ENCODE measurements at regions not wholly inside any gene's neighbourhood (a gene's known extent, or its start where the extent isn't known, plus 50 kb on each side); places are given as distances from the start of the nearest gene placed in this dataset.

DNA sequence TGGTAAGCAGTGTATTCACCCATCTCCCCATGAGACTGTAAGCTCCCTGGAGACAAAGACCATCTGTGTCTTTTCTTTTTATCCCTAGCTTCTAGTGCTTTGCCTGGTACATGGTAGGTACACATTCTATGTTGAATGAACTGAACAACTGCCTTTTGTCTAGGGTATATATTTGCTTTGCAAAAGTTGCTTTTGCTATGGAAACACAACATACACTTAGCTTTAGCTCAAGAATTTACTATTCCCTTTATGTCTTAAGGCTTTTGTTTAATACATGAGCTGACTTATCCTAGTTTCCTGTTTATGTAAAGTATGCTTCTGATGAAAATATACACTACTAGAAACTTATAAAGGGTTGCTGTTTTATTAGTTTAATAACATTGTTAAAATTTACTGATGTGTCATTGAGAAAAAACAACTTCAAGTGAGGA lies 198.2 kb downstream of the PRL start:
- Histone ChIP-seq H3K4me1 (ENCODE audit: control insufficient read depth, insufficient read depth, low read length) (no peaks in the 10 kb centered on the region), H3K27ac (ENCODE audit: low read length) (no peak overlapping the region), H3K36me3 (ENCODE audit: control insufficient read depth, insufficient read depth, low read length) (no peaks in the 10 kb centered on the region), H3K4me3 (ENCODE audit: low read depth in 2 of 2, low read length in 2 of 2) (no peak overlapping the region), H3K27me3 (ENCODE audit: control insufficient read depth, insufficient read depth, low read length) (no peaks in the 10 kb centered on the region), H3K9me3 (ENCODE audit: control insufficient read depth, insufficient read depth, low read depth, low read length) (no peaks in the 10 kb centered on the region)
- DNase-seq (ENCODE audit: low read depth, low spot score), result no peak
- BruUV-seq (replicated peaks), result no TSS peak
- TF ChIP-seq TCF7L2 (IDR thresholded peaks at IDR 0.05; ENCODE audit: low read depth, low read length), result no peak
- TF ChIP-seq POLR2AphosphoS5 (IDR thresholded peaks at IDR 0.05; ENCODE audit: low read depth, low read length), result no peak
- TF ChIP-seq SIN3A (IDR thresholded peaks at IDR 0.05; ENCODE audit: borderline replicate concordance, insufficient read depth, low read depth, low read length), result no peak
- TF ChIP-seq, protein P1, sequence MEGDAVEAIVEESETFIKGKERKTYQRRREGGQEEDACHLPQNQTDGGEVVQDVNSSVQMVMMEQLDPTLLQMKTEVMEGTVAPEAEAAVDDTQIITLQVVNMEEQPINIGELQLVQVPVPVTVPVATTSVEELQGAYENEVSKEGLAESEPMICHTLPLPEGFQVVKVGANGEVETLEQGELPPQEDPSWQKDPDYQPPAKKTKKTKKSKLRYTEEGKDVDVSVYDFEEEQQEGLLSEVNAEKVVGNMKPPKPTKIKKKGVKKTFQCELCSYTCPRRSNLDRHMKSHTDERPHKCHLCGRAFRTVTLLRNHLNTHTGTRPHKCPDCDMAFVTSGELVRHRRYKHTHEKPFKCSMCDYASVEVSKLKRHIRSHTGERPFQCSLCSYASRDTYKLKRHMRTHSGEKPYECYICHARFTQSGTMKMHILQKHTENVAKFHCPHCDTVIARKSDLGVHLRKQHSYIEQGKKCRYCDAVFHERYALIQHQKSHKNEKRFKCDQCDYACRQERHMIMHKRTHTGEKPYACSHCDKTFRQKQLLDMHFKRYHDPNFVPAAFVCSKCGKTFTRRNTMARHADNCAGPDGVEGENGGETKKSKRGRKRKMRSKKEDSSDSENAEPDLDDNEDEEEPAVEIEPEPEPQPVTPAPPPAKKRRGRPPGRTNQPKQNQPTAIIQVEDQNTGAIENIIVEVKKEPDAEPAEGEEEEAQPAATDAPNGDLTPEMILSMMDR (IDR thresholded peaks at IDR 0.05), result no peak
- TF ChIP-seq, protein P2, sequence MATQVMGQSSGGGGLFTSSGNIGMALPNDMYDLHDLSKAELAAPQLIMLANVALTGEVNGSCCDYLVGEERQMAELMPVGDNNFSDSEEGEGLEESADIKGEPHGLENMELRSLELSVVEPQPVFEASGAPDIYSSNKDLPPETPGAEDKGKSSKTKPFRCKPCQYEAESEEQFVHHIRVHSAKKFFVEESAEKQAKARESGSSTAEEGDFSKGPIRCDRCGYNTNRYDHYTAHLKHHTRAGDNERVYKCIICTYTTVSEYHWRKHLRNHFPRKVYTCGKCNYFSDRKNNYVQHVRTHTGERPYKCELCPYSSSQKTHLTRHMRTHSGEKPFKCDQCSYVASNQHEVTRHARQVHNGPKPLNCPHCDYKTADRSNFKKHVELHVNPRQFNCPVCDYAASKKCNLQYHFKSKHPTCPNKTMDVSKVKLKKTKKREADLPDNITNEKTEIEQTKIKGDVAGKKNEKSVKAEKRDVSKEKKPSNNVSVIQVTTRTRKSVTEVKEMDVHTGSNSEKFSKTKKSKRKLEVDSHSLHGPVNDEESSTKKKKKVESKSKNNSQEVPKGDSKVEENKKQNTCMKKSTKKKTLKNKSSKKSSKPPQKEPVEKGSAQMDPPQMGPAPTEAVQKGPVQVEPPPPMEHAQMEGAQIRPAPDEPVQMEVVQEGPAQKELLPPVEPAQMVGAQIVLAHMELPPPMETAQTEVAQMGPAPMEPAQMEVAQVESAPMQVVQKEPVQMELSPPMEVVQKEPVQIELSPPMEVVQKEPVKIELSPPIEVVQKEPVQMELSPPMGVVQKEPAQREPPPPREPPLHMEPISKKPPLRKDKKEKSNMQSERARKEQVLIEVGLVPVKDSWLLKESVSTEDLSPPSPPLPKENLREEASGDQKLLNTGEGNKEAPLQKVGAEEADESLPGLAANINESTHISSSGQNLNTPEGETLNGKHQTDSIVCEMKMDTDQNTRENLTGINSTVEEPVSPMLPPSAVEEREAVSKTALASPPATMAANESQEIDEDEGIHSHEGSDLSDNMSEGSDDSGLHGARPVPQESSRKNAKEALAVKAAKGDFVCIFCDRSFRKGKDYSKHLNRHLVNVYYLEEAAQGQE (IDR thresholded peaks at IDR 0.05; ENCODE audit: insufficient read depth in 1 of 2, low read depth in 2 of 2, low read length in 1 of 2), result no peak
- intact Hi-C loops (cut with micrococcal nuclease; ENCODE audit: unreplicated experiment) (no loop called here), in situ Hi-C loops (cut with HindIII; ENCODE audit: low pct_unique_long_range_greater_than_20kb, low sequenced_read_pairs) (no loop called here)
- ChIA-PET POLR2A (no interaction called here), CTCF (no interaction called here)
- ATAC-seq, result no peak

DNA sequence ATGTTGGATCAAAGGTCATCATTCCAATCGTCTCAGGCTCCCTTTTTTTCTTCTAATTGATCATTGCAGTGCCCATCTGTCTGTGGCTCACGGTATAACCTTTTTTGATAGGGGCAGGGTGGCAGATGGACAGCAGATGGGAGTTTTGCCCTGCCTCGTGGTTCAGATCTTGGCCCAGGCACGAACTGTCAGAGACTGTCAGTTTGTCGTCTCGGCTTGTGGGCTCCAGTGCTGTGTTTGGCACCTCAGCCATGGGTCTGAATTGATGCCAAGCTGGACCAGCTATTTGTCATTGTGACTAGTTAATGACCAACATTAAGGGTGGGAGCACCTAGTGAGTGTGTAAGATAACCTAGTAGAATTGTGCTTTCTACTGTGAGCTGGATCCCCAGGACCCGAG lies 197.6 kb downstream of the PRL start:
- POLR2A ChIA-PET, result no interaction called here
- ATAC-seq (no peak), DNase-seq (ENCODE audit: low read depth, low spot score) (no peak)
- Histone ChIP-seq H3K27ac (ENCODE audit: low read length) (no peak overlapping the region), H3K27me3 (ENCODE audit: control insufficient read depth, insufficient read depth, low read length) (no peaks in the 10 kb centered on the region), H3K4me1 (ENCODE audit: control insufficient read depth, insufficient read depth, low read length) (no peaks in the 10 kb centered on the region), H3K36me3 (ENCODE audit: control insufficient read depth, insufficient read depth, low read length) (no peaks in the 10 kb centered on the region), H3K4me3 (ENCODE audit: low read depth in 2 of 2, low read length in 2 of 2) (no peak overlapping the region), H3K9me3 (ENCODE audit: control insufficient read depth, insufficient read depth, low read depth, low read length) (no peaks in the 10 kb centered on the region)
- in situ Hi-C loops (cut with HindIII; ENCODE audit: low pct_unique_long_range_greater_than_20kb, low sequenced_read_pairs), result no loop called here
- TF ChIP-seq POLR2AphosphoS5 (IDR thresholded peaks at IDR 0.05; ENCODE audit: low read depth, low read length), result no peak
- TF ChIP-seq, protein P2 (IDR thresholded peaks at IDR 0.05; ENCODE audit: insufficient read depth in 1 of 2, low read depth in 2 of 2, low read length in 1 of 2), result no peak
- TF ChIP-seq SIN3A (IDR thresholded peaks at IDR 0.05; ENCODE audit: borderline replicate concordance, insufficient read depth, low read depth, low read length), result no peak
- CTCF ChIA-PET, result no interaction called here
- BruUV-seq (replicated peaks), result no TSS peak
- intact Hi-C loops (cut with micrococcal nuclease; ENCODE audit: unreplicated experiment), result no loop called here
